ENCODE measurements at regions not wholly inside any gene's neighbourhood (a gene's known extent, or its start where the extent isn't known, plus 50 kb on each side); places are given as distances from the start of the nearest gene placed in this dataset.

DNA sequence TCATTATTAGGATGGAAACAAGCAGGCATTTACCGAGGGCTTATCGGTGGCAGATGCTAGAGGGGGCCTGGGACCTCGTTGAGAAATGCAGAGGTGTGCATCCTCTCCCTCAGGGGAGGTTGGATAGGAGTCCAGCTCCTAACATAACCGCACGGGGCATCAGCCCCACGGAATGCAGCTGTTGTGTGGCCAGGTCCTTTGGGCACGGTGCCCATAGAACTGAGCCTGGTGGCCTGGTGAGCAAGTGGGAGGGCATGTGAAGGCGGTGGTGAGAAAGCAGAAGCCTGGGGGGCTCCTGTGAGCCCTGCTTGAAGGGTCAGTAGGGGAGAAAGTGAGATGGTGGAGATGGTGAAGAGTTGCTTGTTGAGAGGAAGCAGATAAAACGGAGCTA lies 143.7 kb downstream of the CDH26 start:
- no peak overlapping the region for H2BK5ac ChIP-seq (ENCODE audit: low read depth, low read length)
- WGBS, 2 experiments (ENCODE audit: extremely low coverage in 1 of 2, insufficient coverage in 1 of 2, insufficient read length in 1 of 2, insufficient replicate concordance in 2 of 2, low coverage in 1 of 2, low lambda C conversion rate in 2 of 2, missing lambda C conversion rate in 1 of 2), result 80% methylated on average over 9 of the region's 9 CpGs; no CpG with 5 or more reads in 1 of the 2 experiments
- H3K79me1 ChIP-seq (ENCODE audit: low read depth, low read length), result no peaks in the 10 kb centered on the region
- H3K4me3 ChIP-seq (ENCODE audit: extremely low read depth in 1 of 4, insufficient read depth in 2 of 4, low read depth in 3 of 4, low read length in 4 of 4), result no peak overlapping the region
- DNase-seq (ENCODE audit: low read depth in 1 of 2, low spot score in 2 of 2), result no peak
- H3K9ac ChIP-seq (replicated peaks in 1 of 4; ENCODE audit: extremely low read depth in 1 of 4, low read depth in 3 of 4, low read length in 3 of 4), result no peak overlapping the region
- no peaks in the 10 kb centered on the region for H3K79me2 ChIP-seq (ENCODE audit: control insufficient read depth in 1 of 2, insufficient read depth in 2 of 2, low read length in 2 of 2)
- no peak for FAIRE-seq
- H3K27me3 ChIP-seq (replicated peaks in 1 of 4; ENCODE audit: control insufficient read depth in 3 of 4, extremely low read depth in 1 of 4, insufficient read depth in 3 of 4, low read length in 3 of 4), result peaks cover 12 to 47% (median 33%) of the 10 kb centered on the region in 4 experiments
- no peak overlapping the region for H4K5ac ChIP-seq (ENCODE audit: insufficient read length, low read depth, low read length)
- H3K4me1 ChIP-seq (replicated peaks in 1 of 4; ENCODE audit: control insufficient read depth in 3 of 4, insufficient read depth in 4 of 4, low read length in 3 of 4), result peaks cover 0 to 10% (median 3%) of the 10 kb centered on the region in 4 experiments; a peak in 3 of 7 replicates
- H3K23ac ChIP-seq (ENCODE audit: insufficient read length), result no peak overlapping the region
- no peaks in the 10 kb centered on the region for H3K36me3 ChIP-seq (ENCODE audit: control insufficient read depth in 2 of 4, insufficient read depth in 4 of 4, low read length in 3 of 4)
- peaks cover 4 to 12% of the 10 kb centered on the region in 2 experiments; a peak in 1 of 4 replicates for H3K9me3 ChIP-seq (ENCODE audit: insufficient read depth in 2 of 2, low read depth in 1 of 2, low read length in 1 of 2)
- no peak overlapping the region for H4K8ac ChIP-seq (ENCODE audit: extremely low read depth, insufficient read depth, low read length)
- H3K23me2 ChIP-seq (ENCODE audit: low read depth, low read length), result no peaks in the 10 kb centered on the region
- H3K14ac ChIP-seq (ENCODE audit: insufficient read length), result no peak overlapping the region
- 0 out of 2 replicates have a peak overlapping the region, but pooled peaks have one; percentile 40 for H2BK15ac ChIP-seq (ENCODE audit: low read length)
- no peak overlapping the region for H3K4ac ChIP-seq (replicated peaks; ENCODE audit: insufficient read length, low read depth, low read length)
- no peak overlapping the region for H3K27ac ChIP-seq (ENCODE audit: low read depth, low read length)
- TF ChIP-seq SIRT6 (IDR thresholded peaks at IDR 0.05; ENCODE audit: low read length), result no peak
- no peak overlapping the region for H2BK20ac ChIP-seq (ENCODE audit: low read length)
- H4K91ac ChIP-seq (replicated peaks; ENCODE audit: insufficient read length, low read length), result no peak overlapping the region
- H3K18ac ChIP-seq (ENCODE audit: extremely low read depth, low read length), result no peak overlapping the region
- H2BK120ac ChIP-seq (replicated peaks; ENCODE audit: low read depth, low read length), result no peak overlapping the region
- H2BK12ac ChIP-seq (ENCODE audit: low read depth, low read length), result no peak overlapping the region
- H4K20me1 ChIP-seq (replicated peaks in 1 of 2; ENCODE audit: control insufficient read depth in 1 of 2, insufficient read depth in 2 of 2, low read length in 2 of 2), result peaks cover 0 to 3% of the 10 kb centered on the region in 2 experiments
- no peak overlapping the region for H2AK5ac ChIP-seq (ENCODE audit: low read depth, low read length)
- ChIA-PET CTCF (ENCODE audit: partially characterized antibody) (no interaction called here), POLR2A (ENCODE audit: partially characterized antibody) (no interaction called here)
- no peak overlapping the region for H3K56ac ChIP-seq (replicated peaks; ENCODE audit: insufficient read length, low read depth, low read length)
- H2AFZ ChIP-seq (ENCODE audit: low read length), result no peak overlapping the region
- no peak overlapping the region for H3K4me2 ChIP-seq (ENCODE audit: insufficient read depth in 1 of 2, low read depth in 2 of 2, low read length in 2 of 2)

All from H1 (cell line).